GM04503 (cell line): ENCODE measurements at regions not wholly inside any gene's neighbourhood (a gene's known extent, or its start where the extent isn't known, plus 50 kb on each side); places are given as distances from the start of the nearest gene placed in this dataset.
"Not testable (repeated sequence)": the region's sequence is repeated elsewhere in the genome, so short reads cannot be mapped to it uniquely, and the experiment has no call there.

Experiments used
- DNase-seq: peaks from one replicate; pipeline ENCODE4 v3.0.0-alpha.2; 2012; ENCODE audit warnings: low read depth

- DNase-seq = no peak
Measured at GRCh38 chr16:48004141-48004695, 151.6 kb downstream of the ABCC12 start.

GRCh38 chr16:48003206-48003907 is 152.4 kb downstream of the ABCC12 start:
- peak; percentile 6 for DNase-seq

DNA sequence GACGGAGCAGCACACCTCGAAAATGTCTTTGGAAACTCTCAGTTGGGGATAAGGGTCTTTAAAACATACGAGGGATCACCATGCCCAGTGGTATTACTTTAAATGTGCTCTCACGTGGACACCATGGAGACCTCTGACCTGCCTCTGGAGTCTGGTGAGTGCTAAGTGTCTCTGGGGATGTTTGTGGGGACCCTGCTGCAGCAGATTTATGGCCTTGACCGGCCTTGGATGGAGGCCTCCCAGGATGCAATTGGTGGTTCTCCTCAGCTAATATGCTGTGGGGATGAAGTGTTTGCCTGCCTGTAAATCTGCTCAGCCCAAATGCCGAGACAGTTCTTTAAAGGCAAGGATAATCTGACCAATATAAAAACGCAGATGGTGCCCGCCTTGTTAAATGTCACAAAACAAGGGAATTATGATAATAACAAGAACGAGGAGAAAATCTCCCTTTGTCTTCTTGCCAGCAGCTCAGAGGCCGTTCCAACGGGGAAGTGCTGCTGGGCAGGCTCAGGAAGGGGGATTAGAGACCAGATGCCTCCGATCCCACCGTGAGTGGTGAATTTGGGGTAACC is 154.4 kb downstream of the ABCC12 start:
- DNase-seq = no peak

GRCh38 chr16:48000622-48001021 is 155.2 kb downstream of the ABCC12 start:
- DNase-seq = no peak

DNA sequence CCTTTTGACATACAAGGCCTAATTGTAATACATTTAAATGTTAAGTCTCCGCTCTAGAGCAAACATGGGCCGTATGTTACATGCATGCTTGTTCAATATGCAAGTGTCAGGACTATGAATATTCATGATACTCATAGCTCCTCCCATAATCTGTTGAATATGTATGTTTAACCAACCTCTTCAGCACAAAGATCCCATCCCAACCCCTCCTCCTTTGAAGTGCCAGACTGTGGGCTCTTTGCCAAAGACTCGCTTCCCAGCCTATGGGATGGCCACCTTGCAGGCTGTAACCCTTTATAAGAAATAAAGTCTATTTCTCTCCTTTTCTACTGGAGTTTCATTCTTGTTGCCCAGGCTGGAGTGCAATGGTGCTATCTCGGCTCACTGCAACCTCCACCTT is 156.2 kb downstream of the ABCC12 start:
- DNase-seq = no peak

DNA sequence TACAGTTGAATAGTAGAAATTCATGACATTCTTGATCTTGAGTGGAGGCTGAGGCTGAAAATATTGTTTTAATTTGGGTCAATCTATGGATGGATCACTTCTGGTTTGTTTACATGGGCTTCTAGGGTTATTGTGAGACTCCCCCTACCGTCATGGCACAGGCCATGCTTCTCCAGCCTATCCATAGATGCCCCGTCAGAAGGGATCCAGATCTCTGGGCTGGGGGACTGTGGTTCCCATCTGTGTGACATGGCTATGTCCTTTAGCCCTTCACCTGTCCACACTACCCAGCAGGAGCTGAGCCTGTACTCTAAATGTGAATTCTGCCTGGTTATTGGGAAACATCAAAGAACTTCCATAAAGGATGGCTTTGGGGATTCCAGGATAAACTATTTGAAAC is 160.4 kb downstream of the ABCC12 start:
- DNase-seq = no peak

- DNase-seq = no peak
Measured at GRCh38 chr16:47991491-47991890, 164.3 kb downstream of the ABCC12 start.

DNA sequence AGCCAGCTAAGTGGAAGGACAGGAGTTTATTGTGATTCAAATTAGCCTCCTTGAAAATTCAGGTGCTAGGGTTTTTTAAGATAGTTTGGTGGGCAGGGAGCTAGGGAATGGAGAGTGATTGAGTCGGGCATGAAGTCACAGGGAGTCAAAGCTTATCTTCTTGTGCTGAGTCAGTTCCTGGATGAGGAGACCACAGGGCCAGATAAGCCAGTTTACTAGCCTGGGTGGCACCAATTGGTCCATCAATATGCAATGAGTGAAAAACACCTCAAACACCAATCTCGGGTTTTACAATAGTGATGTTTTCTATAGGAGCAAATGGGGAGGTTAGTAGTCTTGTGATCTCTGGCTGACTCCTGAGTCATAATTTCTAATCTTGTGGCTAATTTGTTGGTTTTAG is 165.1 kb downstream of the ABCC12 start:
- no peak for DNase-seq

DNA sequence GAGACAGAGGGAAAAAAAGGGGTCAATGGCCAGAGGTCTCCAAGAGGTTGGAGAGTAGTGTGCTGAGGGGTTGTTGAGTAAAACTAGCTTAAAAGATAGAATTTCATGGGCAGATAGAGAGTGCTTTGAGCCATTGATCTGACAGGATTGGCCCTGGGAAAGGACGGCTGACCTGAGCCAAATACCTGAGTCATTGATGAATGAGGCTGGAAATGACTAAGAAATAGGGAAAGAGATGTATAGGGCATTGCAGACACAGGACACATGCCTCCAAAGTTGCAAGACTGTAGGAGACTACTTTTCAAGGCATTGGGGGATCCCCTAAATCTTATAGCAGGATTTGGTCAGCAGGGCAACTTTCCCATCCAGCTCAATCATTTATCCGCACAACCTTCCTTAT is 168.7 kb downstream of the ABCC12 start:
- no peak for DNase-seq

GRCh38 chr16:47986031-47986430 is 169.8 kb downstream of the ABCC12 start:
- DNase-seq = no peak

DNA sequence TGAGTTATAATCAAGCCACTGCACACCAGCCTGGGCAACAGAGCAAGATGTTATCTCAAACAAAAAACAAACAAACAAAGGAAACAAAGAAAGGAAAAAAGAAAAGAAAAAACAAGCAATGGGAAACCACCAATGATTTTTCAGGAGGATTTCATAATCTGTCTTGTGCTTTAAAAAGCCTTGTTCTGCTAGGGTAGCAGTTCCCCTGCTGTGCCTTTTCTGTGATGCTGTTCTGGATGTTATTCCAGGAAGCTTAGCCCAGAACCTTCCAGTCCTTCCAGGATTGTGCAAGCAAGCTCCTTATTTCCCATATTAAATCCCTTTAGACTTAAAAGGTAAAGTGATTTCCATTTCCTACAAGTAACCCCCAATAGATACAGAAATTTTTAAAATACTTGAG is 171.1 kb downstream of the ABCC12 start:
- no peak for DNase-seq

GRCh38 chr16:47983999-47984580 is 171.7 kb downstream of the ABCC12 start:
- no peak for DNase-seq

- no peak for DNase-seq
Measured at GRCh38 chr16:47980212-47980611, 175.6 kb downstream of the ABCC12 start.

- DNase-seq = no peak
Measured at GRCh38 chr16:47979616-47980182, 176.1 kb downstream of the ABCC12 start.

GRCh38 chr16:47979164-47979520 is 176.7 kb downstream of the ABCC12 start:
- DNase-seq = no peak

- no peak for DNase-seq
Measured at GRCh38 chr16:47978491-47979163, 177.2 kb downstream of the ABCC12 start.

DNA sequence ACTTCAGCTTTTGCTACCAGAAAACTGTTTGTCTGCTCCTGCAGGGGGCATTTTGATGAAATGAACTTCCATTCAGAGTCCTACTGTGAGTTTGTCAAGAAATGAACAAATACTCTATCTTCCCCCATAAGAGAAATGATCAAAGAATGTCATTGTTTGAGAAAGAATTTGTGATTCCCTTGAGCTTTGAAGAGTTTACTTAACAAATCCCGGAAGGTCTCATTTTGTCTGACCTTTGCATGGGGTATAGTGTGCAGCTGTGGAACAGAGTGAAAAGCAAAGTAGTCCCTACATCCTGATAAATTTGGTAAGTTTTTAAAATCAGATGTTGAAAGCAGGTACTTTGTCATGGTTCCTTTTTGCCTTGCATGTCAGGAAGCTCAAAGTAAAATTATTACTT is 178.0 kb downstream of the ABCC12 start:
- DNase-seq = no peak

DNA sequence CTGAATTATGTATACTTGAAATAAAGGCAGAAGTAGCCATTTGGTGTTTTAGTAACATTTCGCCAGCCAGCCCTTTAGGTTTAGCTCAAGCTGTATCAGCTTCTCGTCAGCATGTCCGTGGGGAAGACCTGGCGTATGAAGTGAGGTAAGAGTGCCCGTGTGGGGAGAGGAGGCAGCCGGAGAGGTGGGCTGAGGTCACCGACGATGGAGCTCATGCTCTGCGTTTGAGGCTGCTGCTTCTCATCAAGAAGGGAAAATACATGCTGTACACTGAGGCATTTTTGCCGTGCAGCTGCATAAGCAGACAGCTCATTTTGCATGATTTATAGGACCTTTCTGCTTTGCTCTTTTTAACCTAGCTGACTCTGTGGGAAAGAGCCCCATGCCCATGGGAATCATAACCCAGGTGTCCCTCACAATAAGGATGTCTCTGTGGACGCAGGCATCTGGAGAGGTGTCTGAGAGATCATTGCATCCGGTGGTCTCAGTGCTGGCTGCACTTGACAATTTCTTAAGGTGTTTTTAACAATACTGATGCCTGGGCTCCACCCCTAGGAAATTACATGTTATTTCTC is 179.1 kb downstream of the ABCC12 start:
- DNase-seq = no peak

GRCh38 chr16:47974971-47975370 is 180.8 kb downstream of the ABCC12 start:
- not testable (repeated sequence) for DNase-seq

DNA sequence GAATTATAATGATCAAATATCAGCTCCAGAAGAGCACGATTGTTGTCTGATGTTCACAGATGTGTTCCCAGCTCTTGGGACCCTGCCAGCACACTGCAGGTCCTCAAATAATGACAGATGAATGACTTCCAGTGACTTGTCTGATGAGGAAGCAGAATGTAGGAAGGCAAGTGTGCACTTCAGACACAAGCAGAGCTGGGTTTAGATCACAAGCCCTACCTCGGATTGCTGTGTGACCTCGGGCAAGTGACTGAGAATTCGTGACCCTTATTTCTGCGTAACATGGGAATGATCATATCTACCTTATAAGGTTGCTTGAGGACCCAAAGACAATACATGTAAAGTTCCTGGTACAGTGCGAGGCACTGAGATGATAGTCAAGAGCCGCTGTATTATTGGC is 182.2 kb downstream of the ABCC12 start:
- no peak for DNase-seq

GRCh38 chr16:47972246-47972985 is 183.4 kb downstream of the ABCC12 start:
- no peak for DNase-seq

- no peak for DNase-seq
Measured at GRCh38 chr16:47971225-47971624, 184.6 kb downstream of the ABCC12 start.
